IMR-90 (cell line): ENCODE measurements at regions not wholly inside any gene's neighbourhood (a gene's known extent, or its start where the extent isn't known, plus 50 kb on each side); places are given as distances from the start of the nearest gene placed in this dataset.

Experiments used
- ATAC-seq: fragments of 200-7000 bp; cut with Tn5 transposase; 2 replicates; pipeline ENCODE4 v1.9.1; 2020; ENCODE audit warnings: low read depth, mild to moderate bottlenecking, moderate library complexity
- BruUV-seq: library from RNA; stranded (reverse); fragments of 400-500 nt; replicated peaks from 2 replicates; lab custom pipeline; 2021; lab: Mats Ljungman, UMichigan
- CTCF ChIA-PET: fragments of 300-600 bp; formaldehyde crosslinking; extraction: SDS; loops from one replicate; lab custom pipeline; 2021; ENCODE audit warnings: antibody characterized with exemption; lab: Yijun Ruan, JAX
- POLR2A ChIA-PET: fragments of 300-600 bp; sonication (Branson Sonifier 250); formaldehyde crosslinking; loops from one replicate; lab custom pipeline; 2022; ENCODE audit warnings: antibody characterized with exemption; ENCODE audit not compliant: unreplicated experiment; lab: Charles Lee
- DNase-seq: peaks from one replicate; pipeline ENCODE4 v3.0.0; 2013
- H2AFZ ChIP-seq: replicated peaks from 2 replicates; pipeline ENCODE3; 2013; ENCODE audit warnings: low read length, mild to moderate bottlenecking; ENCODE audit not compliant: poor library complexity
- H2AK5ac ChIP-seq: 2 replicates; pipeline ENCODE4 v1.6.1; 2013; ENCODE audit warnings: low read depth, low read length, inconsistent platforms
- H2AK9ac ChIP-seq: replicated peaks from 2 replicates; pipeline ENCODE3; 2013; ENCODE audit warnings: mild to moderate bottlenecking, low read depth, low read length, moderate library complexity; ENCODE audit not compliant: poor library complexity
- H2BK120ac ChIP-seq: 2 replicates; pipeline ENCODE4 v1.6.1; 2013; ENCODE audit warnings: low read depth, low read length, inconsistent platforms
- H2BK15ac ChIP-seq: 3 replicates; pipeline ENCODE4 v1.6.1; 2013; ENCODE audit warnings: low read depth, low read length, inconsistent platforms
- H2BK20ac ChIP-seq: 2 replicates; pipeline ENCODE4 v1.6.1; 2013; ENCODE audit warnings: low read depth, mild to moderate bottlenecking, inconsistent platforms, low read length, moderate library complexity
- H2BK5ac ChIP-seq: 2 replicates; pipeline ENCODE4 v1.6.1; 2013; ENCODE audit warnings: mild to moderate bottlenecking, low read depth, low read length, inconsistent platforms; ENCODE audit not compliant: poor library complexity, severe bottlenecking
- H3K14ac ChIP-seq: replicated peaks from 2 replicates; pipeline ENCODE4 v1.6.1; 2013; ENCODE audit warnings: low read depth, low read length, inconsistent platforms
- H3K18ac ChIP-seq: 2 replicates; pipeline ENCODE4 v1.6.1; 2013; ENCODE audit warnings: low read depth, low read length, control low read depth
- H3K23ac ChIP-seq: 2 replicates; pipeline ENCODE4 v1.6.1; 2013; ENCODE audit warnings: low read depth, low read length, inconsistent platforms
- H3K27ac ChIP-seq: 2 replicates; pipeline ENCODE4 v1.5.1; 2013; ENCODE audit warnings: mild to moderate bottlenecking, control low read depth, low read length; ENCODE audit not compliant: insufficient read depth
- H3K27me3 ChIP-seq: 2 replicates; pipeline ENCODE4 v1.6.1; 2013; ENCODE audit warnings: low read length; ENCODE audit not compliant: control insufficient read depth, insufficient read depth
- H3K36me3 ChIP-seq: 2 replicates; pipeline ENCODE4 v1.6.1; 2013; ENCODE audit warnings: low read length, mixed read lengths; ENCODE audit not compliant: control insufficient read depth, insufficient read depth
- H3K4ac ChIP-seq: 2 replicates; pipeline ENCODE4 v1.6.1; 2013; ENCODE audit warnings: low read depth, low read length, inconsistent platforms
- H3K4me1 ChIP-seq: 2 replicates; pipeline ENCODE4 v1.6.1; 2013; ENCODE audit warnings: low read length, mixed read lengths; ENCODE audit not compliant: control insufficient read depth, insufficient read depth
- H3K4me2 ChIP-seq: 2 replicates; pipeline ENCODE4 v1.6.1; 2013; ENCODE audit warnings: low read depth, mild to moderate bottlenecking, control low read depth, low read length, moderate library complexity
- H3K4me3 ChIP-seq: 2 replicates; pipeline ENCODE4 v1.5.1; 2013; ENCODE audit warnings: low read depth, mild to moderate bottlenecking, control low read depth, low read length, moderate library complexity; ENCODE audit not compliant: insufficient read depth
- H3K56ac ChIP-seq: 2 replicates; pipeline ENCODE4 v1.6.1; 2013; ENCODE audit warnings: low read length, inconsistent platforms; ENCODE audit not compliant: insufficient read depth; ENCODE audit errors: extremely low read depth
- H3K79me1 ChIP-seq, 2 experiments: 2 replicates each; pipeline ENCODE4 v1.6.1; 2013; ENCODE audit warnings: low read length in 2 of 2, inconsistent platforms in 1 of 2, low read depth in 1 of 2
- H3K9ac ChIP-seq: 2 replicates; pipeline ENCODE4 v1.6.1; 2013; ENCODE audit warnings: low read depth, low read length, control low read depth
- H3K9me1 ChIP-seq: 2 replicates; pipeline ENCODE4 v1.6.1; 2013; ENCODE audit warnings: low read length, inconsistent platforms; ENCODE audit not compliant: insufficient read depth
- H3K9me3 ChIP-seq: 2 replicates; pipeline ENCODE4 v1.6.1; 2013; ENCODE audit warnings: low read length; ENCODE audit not compliant: control insufficient read depth, insufficient read depth
- H4K20me1 ChIP-seq: 2 replicates; pipeline ENCODE4 v1.6.1; 2013; ENCODE audit warnings: low read length, inconsistent platforms; ENCODE audit not compliant: insufficient read depth
- H4K5ac ChIP-seq: 2 replicates; pipeline ENCODE4 v1.6.1; 2013; ENCODE audit warnings: mild to moderate bottlenecking, low read depth, low read length, control low read depth
- H4K8ac ChIP-seq, 2 experiments: 2 replicates each; pipeline ENCODE4 v1.6.1; 2013; ENCODE audit warnings: low read depth in 2 of 2, low read length in 2 of 2, control low read depth in 1 of 2, inconsistent platforms in 1 of 2
- H4K91ac ChIP-seq: 2 replicates; pipeline ENCODE4 v1.6.1; 2013; ENCODE audit warnings: low read depth, low read length, inconsistent platforms; ENCODE audit not compliant: insufficient read depth
- BHLHE40 ChIP-seq: fragments of 150-350 bp; IDR thresholded peaks from 2 replicates; pipeline ENCODE4 v1.6.1; 2016; ENCODE audit warnings: mild to moderate bottlenecking, low read depth, low read length
- CEBPB ChIP-seq: IDR thresholded peaks from 2 replicates; pipeline ENCODE4 v1.6.1; 2012; ENCODE audit warnings: low read depth, low read length, improper control_type of control experiment
- CHD1 ChIP-seq: IDR thresholded peaks from 2 replicates; pipeline ENCODE4 v1.6.1; 2012; ENCODE audit warnings: low read depth, low read length, improper control_type of control experiment
- CTCF ChIP-seq: conservative IDR thresholded peaks from 2 replicates; pipeline ENCODE4 v1.5.1; 2012; ENCODE audit warnings: mild to moderate bottlenecking, low read depth, low read length, improper control_type of control experiment
- ELK1 ChIP-seq: fragments of 150-350 bp; IDR thresholded peaks from 2 replicates; pipeline ENCODE4 v1.6.1; 2016; ENCODE audit warnings: low read depth, mild to moderate bottlenecking, low read length, moderate library complexity, borderline replicate concordance
- FOS ChIP-seq: fragments of 150-350 bp; IDR thresholded peaks from 2 replicates; pipeline ENCODE4 v1.6.1; 2016; ENCODE audit warnings: low read depth, low read length
- MAFK ChIP-seq: IDR thresholded peaks from 2 replicates; pipeline ENCODE4 v1.6.1; 2012; ENCODE audit warnings: low read depth, low read length, improper control_type of control experiment
- MAZ ChIP-seq: IDR thresholded peaks from 2 replicates; pipeline ENCODE4 v1.6.1; 2012; ENCODE audit warnings: low read depth, mild to moderate bottlenecking, low read length, improper control_type of control experiment, moderate library complexity, borderline replicate concordance
- MXI1 ChIP-seq: IDR thresholded peaks from 2 replicates; pipeline ENCODE4 v1.6.1; 2012; ENCODE audit warnings: low read depth, mild to moderate bottlenecking, low read length, moderate library complexity, borderline replicate concordance
- NFE2L2 ChIP-seq: fragments of 150-350 bp; IDR thresholded peaks from 2 replicates; pipeline ENCODE4 v1.6.1; 2016; ENCODE audit warnings: low read depth, mild to moderate bottlenecking, low read length
- POLR2A ChIP-seq: IDR thresholded peaks from 2 replicates; pipeline ENCODE4 v1.6.1; 2012; ENCODE audit warnings: mild to moderate bottlenecking, low read depth, low read length
- RAD21 ChIP-seq: IDR thresholded peaks from 2 replicates; pipeline ENCODE4 v1.6.1; 2012; ENCODE audit warnings: low read length, improper control_type of control experiment
- RCOR1 ChIP-seq: IDR thresholded peaks from 2 replicates; pipeline ENCODE4 v1.6.1; 2012; ENCODE audit warnings: mild to moderate bottlenecking, low read length, improper control_type of control experiment; ENCODE audit not compliant: insufficient replicate concordance
- RFX5 ChIP-seq: IDR thresholded peaks from 2 replicates; pipeline ENCODE4 v1.8.0; 2012; ENCODE audit warnings: low read depth, mild to moderate bottlenecking, low read length, moderate library complexity
- SMC3 ChIP-seq: fragments of 150-350 bp; IDR thresholded peaks from 2 replicates; pipeline ENCODE4 v1.6.1; 2016; ENCODE audit warnings: low read depth, mild to moderate bottlenecking, antibody characterized with exemption, low read length, moderate library complexity
- USF2 ChIP-seq: fragments of 150-350 bp; IDR thresholded peaks from 2 replicates; pipeline ENCODE4 v1.6.1; 2017; ENCODE audit warnings: mild to moderate bottlenecking, antibody characterized with exemption, low read length, low read depth
- dilution Hi-C: fragments of 300-500 bp; cut with HindIII; formaldehyde crosslinking; loops from one replicate; pipeline ENCODE4 v1.14.3; 2018; ENCODE audit warnings: low sequenced_read_pairs; ENCODE audit not compliant: unreplicated experiment
- in situ Hi-C: fragments of 300-500 bp; cut with MboI; formaldehyde crosslinking; loops from 3 replicates; pipeline ENCODE4 v1.14.3; 2019; ENCODE audit warnings: low sequenced_read_pairs, inconsistent platforms, mixed read lengths
- intact Hi-C: fragments of 100-400 bp; cut with micrococcal nuclease; formaldehyde crosslinking; loops from 2 replicates; pipeline ENCODE4 v1.10.0; 2022

GRCh38 chr18:51603111-51603510 lies 405.6 kb upstream of the MEX3C start:
- H3K23ac ChIP-seq, result no peak overlapping the region
- no peaks in the 10 kb centered on the region for H3K79me1 ChIP-seq
- no peak overlapping the region for H4K5ac ChIP-seq
- H2BK20ac ChIP-seq, result no peak overlapping the region
- POLR2A ChIA-PET, result no interaction called here
- TF ChIP-seq NFE2L2 (no peak), RAD21 (no peak), MAFK (no peak), CHD1 (no peak), USF2 (no peak), RFX5 (no peak), CTCF (no peak), RCOR1 (no peak), FOS (no peak), ELK1 (no peak), CEBPB (no peak), MAZ (no peak), SMC3 (no peak), POLR2A (no peak), BHLHE40 (no peak), MXI1 (no peak)
- ATAC-seq, result no peak
- H3K18ac ChIP-seq, result no peak overlapping the region
- no peak overlapping the region for H2BK15ac ChIP-seq
- H3K4me1 ChIP-seq, result no peaks in the 10 kb centered on the region
- no peaks in the 10 kb centered on the region for H3K27me3 ChIP-seq
- no peak overlapping the region for H3K14ac ChIP-seq
- CTCF ChIA-PET, result no interaction called here
- in situ Hi-C loops, result no loop called here
- no peak overlapping the region for H3K27ac ChIP-seq
- H3K4ac ChIP-seq, result no peak overlapping the region
- no peak overlapping the region for H3K4me2 ChIP-seq
- H4K91ac ChIP-seq, result no peak overlapping the region
- no peak overlapping the region for H2AK9ac ChIP-seq
- intact Hi-C loops, result no loop called here
- no peaks in the 10 kb centered on the region for H3K9me1 ChIP-seq
- H3K9ac ChIP-seq, result no peak overlapping the region
- no peak overlapping the region for H2AFZ ChIP-seq
- dilution Hi-C loops, result no loop called here
- H4K20me1 ChIP-seq, result no peaks in the 10 kb centered on the region
- BruUV-seq, result no TSS peak
- H2AK5ac ChIP-seq, result no peak overlapping the region
- no peak overlapping the region for H4K8ac ChIP-seq
- no peak overlapping the region for H2BK120ac ChIP-seq
- H3K9me3 ChIP-seq, result peaks cover 11% of the 10 kb centered on the region
- no peak overlapping the region for H3K4me3 ChIP-seq
- no peak overlapping the region for H3K56ac ChIP-seq
- H2BK5ac ChIP-seq, result no peak overlapping the region
- H3K36me3 ChIP-seq, result no peaks in the 10 kb centered on the region
- no peak for DNase-seq
